BE2C (cell line): ENCODE measurements at regions not wholly inside any gene's neighbourhood (a gene's known extent, or its start where the extent isn't known, plus 50 kb on each side); places are given as distances from the start of the nearest gene placed in this dataset.
A peak's percentile ranks its signal among the peaks of the same experiment; 100 is the strongest.

Source experiments
- DNase-seq: peaks from one replicate; pipeline ENCODE4 v3.0.0-alpha.2; 2020
- H3K27me3 ChIP-seq: fragments of 250-450 bp; sonication (Bioruptor Pico); 2 replicates; pipeline ENCODE4 v1.5.1; 2020; ENCODE audit warnings: mild to moderate bottlenecking
- H3K36me3 ChIP-seq: fragments of 250-450 bp; sonication (Bioruptor Pico); 2 replicates; pipeline ENCODE4 v1.5.1; 2020; ENCODE audit warnings: mild to moderate bottlenecking
- H3K4me1 ChIP-seq: fragments of 250-450 bp; sonication (Bioruptor Pico); 2 replicates; pipeline ENCODE4 v1.5.1; 2020
- H3K4me3 ChIP-seq: 2 replicates; pipeline ENCODE4 v1.5.1; 2011; ENCODE audit warnings: low read depth, low read length
- H3K9me3 ChIP-seq: fragments of 250-450 bp; sonication (Bioruptor Pico); 2 replicates; pipeline ENCODE4 v1.5.1; 2020
- TF ChIP-seq, protein P1 (sequence below): IDR thresholded peaks from 2 replicates; pipeline ENCODE4 v1.5.1; 2012; ENCODE audit warnings: mild to moderate bottlenecking, low read depth, low read length

DNA sequence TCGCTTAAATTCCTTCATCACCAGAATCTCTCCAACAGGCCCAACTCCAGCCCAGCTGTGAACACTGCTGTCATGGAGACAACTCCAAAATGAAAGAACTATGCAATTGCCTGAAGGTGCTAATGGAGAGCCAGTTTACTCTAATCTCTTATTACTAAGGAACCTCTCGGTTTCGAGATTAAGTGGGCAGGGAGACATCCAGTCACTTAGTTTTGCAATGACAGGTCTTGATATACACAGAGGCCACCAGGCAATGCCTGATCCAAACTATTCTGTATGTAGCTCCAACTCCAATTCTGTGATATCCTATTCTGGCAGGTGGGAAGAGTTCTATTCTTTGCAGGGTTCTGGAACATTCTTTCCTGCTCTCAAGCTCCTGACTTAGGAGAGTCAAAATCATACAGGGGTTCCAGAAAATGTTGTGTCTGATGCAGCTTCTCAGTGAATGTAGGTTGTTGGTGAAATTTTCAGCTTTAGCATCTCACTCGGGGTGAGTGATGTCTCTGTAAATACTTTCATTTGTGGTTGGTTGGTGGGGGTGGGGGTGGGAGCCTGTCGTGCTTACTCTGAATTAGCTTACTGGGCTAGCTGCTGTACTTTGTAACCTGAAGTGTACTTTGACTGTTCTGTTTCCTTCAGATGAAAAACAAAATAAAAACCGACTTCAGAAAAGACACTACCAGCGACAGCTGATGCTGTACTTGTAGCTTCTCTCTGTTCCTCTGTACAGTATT, 170.9 kb downstream of the PALM2AKAP2 start:
- Histone ChIP-seq H3K4me3 (no peak overlapping the region), H3K4me1 (no peaks in the 10 kb centered on the region), H3K36me3 (no peaks in the 10 kb centered on the region), H3K27me3 (0 out of 2 replicates have a peak, but pooled peaks cover 3% of the 10 kb centered on the region), H3K9me3 (no peaks in the 10 kb centered on the region)
- DNase-seq = no peak
- TF ChIP-seq, protein P1, sequence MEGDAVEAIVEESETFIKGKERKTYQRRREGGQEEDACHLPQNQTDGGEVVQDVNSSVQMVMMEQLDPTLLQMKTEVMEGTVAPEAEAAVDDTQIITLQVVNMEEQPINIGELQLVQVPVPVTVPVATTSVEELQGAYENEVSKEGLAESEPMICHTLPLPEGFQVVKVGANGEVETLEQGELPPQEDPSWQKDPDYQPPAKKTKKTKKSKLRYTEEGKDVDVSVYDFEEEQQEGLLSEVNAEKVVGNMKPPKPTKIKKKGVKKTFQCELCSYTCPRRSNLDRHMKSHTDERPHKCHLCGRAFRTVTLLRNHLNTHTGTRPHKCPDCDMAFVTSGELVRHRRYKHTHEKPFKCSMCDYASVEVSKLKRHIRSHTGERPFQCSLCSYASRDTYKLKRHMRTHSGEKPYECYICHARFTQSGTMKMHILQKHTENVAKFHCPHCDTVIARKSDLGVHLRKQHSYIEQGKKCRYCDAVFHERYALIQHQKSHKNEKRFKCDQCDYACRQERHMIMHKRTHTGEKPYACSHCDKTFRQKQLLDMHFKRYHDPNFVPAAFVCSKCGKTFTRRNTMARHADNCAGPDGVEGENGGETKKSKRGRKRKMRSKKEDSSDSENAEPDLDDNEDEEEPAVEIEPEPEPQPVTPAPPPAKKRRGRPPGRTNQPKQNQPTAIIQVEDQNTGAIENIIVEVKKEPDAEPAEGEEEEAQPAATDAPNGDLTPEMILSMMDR = no peak

DNA sequence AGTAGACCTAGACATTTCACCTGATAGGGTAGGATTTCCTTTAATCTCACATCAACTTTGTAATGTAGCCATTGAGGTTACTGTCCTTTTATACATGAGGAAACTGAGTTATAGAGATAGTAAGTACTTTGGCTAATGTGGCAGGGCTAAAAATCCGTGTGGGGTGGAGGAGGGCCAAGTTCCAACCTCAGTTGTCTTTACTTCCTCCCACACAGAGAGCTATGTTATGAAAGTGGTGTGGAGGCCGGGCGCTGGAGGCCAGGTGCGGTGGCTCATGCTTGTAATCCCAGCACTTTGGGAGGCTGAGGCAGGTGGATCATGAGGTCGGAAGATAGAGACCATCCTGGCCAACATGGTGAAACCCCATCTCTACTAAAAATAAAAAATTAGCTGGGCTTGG, 173.3 kb downstream of the PALM2AKAP2 start:
- H3K36me3 ChIP-seq = no peaks in the 10 kb centered on the region
- H3K4me3 ChIP-seq = no peak overlapping the region
- no peak for DNase-seq
- no peaks in the 10 kb centered on the region for H3K4me1 ChIP-seq
- no peaks in the 10 kb centered on the region for H3K27me3 ChIP-seq
- TF ChIP-seq, protein P1 = no peak
- no peaks in the 10 kb centered on the region for H3K9me3 ChIP-seq

DNA sequence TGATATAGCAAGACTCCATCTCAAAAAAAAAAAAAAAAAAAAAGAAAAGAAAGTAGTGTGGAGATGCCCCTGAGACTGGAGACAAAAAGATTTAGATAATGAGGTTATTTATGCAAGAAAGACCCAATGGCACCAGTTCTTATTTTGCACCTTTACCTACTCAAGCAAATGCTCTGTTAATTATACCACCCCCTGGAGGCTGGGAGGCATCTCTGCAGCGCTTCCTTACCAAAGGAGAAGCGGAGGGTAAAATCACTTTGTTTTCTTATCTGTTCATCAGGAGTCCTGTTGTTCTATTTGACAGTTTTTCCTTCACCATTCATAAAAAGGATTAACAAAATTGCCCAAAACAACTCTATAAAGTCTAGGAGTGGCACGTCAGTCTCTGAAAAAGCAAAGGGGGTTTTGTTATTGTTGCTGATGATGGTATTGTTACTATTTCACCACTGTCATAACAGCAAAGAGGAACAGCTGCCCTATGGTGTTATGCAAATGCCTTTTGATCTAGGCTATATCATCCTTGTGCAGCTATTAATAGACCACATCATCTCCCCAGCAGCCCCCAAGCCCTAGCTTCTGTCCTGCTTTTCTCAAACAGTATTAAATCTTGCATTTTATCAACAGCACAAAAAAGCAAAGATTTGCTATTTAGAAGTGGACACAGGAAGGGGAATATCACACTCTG, 174.0 kb downstream of the PALM2AKAP2 start:
- no peak overlapping the region for H3K4me3 ChIP-seq
- no peaks in the 10 kb centered on the region for H3K9me3 ChIP-seq
- DNase-seq = no peak
- no peaks in the 10 kb centered on the region for H3K36me3 ChIP-seq
- TF ChIP-seq, protein P1 = peak; percentile 21; the same call in 1 of the 2 replicates
- no peaks in the 10 kb centered on the region for H3K4me1 ChIP-seq
- H3K27me3 ChIP-seq = no peaks in the 10 kb centered on the region

DNA sequence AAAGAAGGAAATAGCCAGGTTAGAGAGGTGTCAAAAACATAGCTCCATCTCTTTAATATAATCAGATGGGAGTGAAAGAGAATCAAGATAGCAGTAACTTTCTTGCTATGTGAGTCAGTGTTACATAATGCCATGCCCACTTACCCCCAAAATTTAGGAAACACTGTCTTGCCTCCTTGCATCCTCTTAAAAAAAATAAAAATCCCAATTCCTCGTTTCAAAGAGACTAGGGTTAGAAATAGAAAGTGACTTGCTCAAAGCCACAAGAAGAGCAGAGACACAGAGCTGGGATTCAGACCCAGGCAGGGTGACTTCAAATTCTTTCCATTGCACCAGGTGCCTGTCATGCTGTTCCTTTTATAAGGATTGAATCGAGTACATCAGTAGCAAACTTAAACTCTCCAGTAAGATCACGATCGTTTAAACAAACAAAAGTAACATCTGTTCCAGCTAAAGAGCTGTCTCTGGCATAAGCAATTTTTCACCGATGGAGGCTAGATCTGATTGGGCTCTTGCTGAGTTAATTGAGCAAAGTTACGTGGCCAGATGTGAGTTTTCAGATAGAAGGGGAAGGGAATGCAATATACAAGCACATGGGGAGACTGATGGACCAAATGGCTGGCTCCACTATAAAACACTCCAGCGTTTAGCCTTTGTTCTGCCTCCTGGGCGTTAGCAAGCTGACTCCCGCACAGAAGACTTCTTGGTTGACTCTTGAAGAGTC, 176.9 kb downstream of the PALM2AKAP2 start:
- H3K4me1 ChIP-seq = no peaks in the 10 kb centered on the region
- TF ChIP-seq, protein P1 = no peak
- no peak for DNase-seq
- no peaks in the 10 kb centered on the region for H3K36me3 ChIP-seq
- no peaks in the 10 kb centered on the region for H3K9me3 ChIP-seq
- H3K27me3 ChIP-seq = no peaks in the 10 kb centered on the region
- H3K4me3 ChIP-seq = no peak overlapping the region

DNA sequence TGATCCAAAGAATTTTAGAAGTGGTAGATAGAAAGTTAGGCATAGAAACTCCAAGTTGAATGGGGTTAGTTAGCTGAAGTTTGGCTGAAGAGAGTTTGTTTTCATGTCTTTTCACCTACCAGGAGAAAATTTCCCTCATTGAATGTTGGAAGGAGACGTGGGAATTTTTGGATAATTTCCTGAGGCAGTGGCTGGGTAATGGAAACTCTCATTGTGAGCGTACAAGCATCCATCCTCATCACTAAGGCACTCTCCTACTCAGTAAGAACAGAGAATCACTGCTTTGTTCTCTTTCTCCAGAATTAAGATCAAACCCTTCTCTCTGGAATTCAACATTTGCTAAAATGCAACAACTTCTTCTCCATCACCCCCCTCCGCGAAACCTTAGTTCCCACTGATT, 179.7 kb downstream of the PALM2AKAP2 start:
- Histone ChIP-seq H3K9me3 (no peaks in the 10 kb centered on the region), H3K36me3 (no peaks in the 10 kb centered on the region), H3K27me3 (no peaks in the 10 kb centered on the region), H3K4me1 (no peaks in the 10 kb centered on the region), H3K4me3 (no peak overlapping the region)
- no peak for DNase-seq
- TF ChIP-seq, protein P1 = no peak
